Embryonic facial prominence (tissue), 1 donor: ENCODE measurements at regions not wholly inside any gene's neighbourhood (a gene's known extent, or its start where the extent isn't known, plus 50 kb on each side); places are given as distances from the start of the nearest gene placed in this dataset.
"Not testable (repeated sequence)": the region's sequence is repeated elsewhere in the genome, so short reads cannot be mapped to it uniquely, and the experiment has no call there.

Source experiments
- DNase-seq: peaks from one replicate; pipeline ENCODE4 v3.0.0-alpha.2; 2016; ENCODE audit errors: extremely low spot score

- no peak for DNase-seq
Measured at GRCh38 chr16:63813862-63814261, 1308.0 kb downstream of the CDH11 start.

- DNase-seq: no peak
Measured at GRCh38 chr16:63808730-63809129, 1313.1 kb downstream of the CDH11 start.

- no peak for DNase-seq
Measured at GRCh38 chr16:63806794-63807506, 1314.9 kb downstream of the CDH11 start.

GRCh38 chr16:63804126-63804525 is 1317.7 kb downstream of the CDH11 start:
- no peak for DNase-seq

- DNase-seq: no peak
Measured at GRCh38 chr16:63789603-63790002, 1332.3 kb downstream of the CDH11 start.

- no peak for DNase-seq
Measured at GRCh38 chr16:63787014-63787413, 1334.8 kb downstream of the CDH11 start.

GRCh38 chr16:63785170-63785569 is 1336.7 kb downstream of the CDH11 start:
- DNase-seq: no peak

- DNase-seq: no peak
Measured at GRCh38 chr16:63776437-63776836, 1345.4 kb downstream of the CDH11 start.

GRCh38 chr16:63776034-63776433 is 1345.8 kb downstream of the CDH11 start:
- no peak for DNase-seq

GRCh38 chr16:63774302-63774701 is 1347.6 kb downstream of the CDH11 start:
- no peak for DNase-seq

- DNase-seq: no peak
Measured at GRCh38 chr16:63769211-63769610, 1352.7 kb downstream of the CDH11 start.

GRCh38 chr16:63760246-63760645 is 1361.6 kb downstream of the CDH11 start:
- DNase-seq: not testable (repeated sequence)

GRCh38 chr16:63752347-63752746 is 1369.5 kb downstream of the CDH11 start:
- DNase-seq: no peak

GRCh38 chr16:63749276-63749675 is 1372.6 kb downstream of the CDH11 start:
- no peak for DNase-seq

- DNase-seq: no peak
Measured at GRCh38 chr16:63745456-63745855, 1376.4 kb downstream of the CDH11 start.

- DNase-seq: no peak
Measured at GRCh38 chr16:63744077-63744874, 1377.6 kb downstream of the CDH11 start.

- no peak for DNase-seq
Measured at GRCh38 chr16:63742150-63742549, 1379.7 kb downstream of the CDH11 start.

- no peak for DNase-seq
Measured at GRCh38 chr16:63737633-63738032, 1384.2 kb downstream of the CDH11 start.

- no peak for DNase-seq
Measured at GRCh38 chr16:63735456-63735855, 1386.4 kb downstream of the CDH11 start.

GRCh38 chr16:63720848-63721247 is 1401.0 kb downstream of the CDH11 start:
- no peak for DNase-seq

- no peak for DNase-seq
Measured at GRCh38 chr16:63719926-63720325, 1401.9 kb downstream of the CDH11 start.

- DNase-seq: no peak
Measured at GRCh38 chr16:63717806-63718205, 1404.1 kb downstream of the CDH11 start.

GRCh38 chr16:63714876-63715275 is 1407.0 kb downstream of the CDH11 start:
- no peak for DNase-seq
